ENCODE measurements at regions not wholly inside any gene's neighbourhood (a gene's known extent, or its start where the extent isn't known, plus 50 kb on each side); places are given as distances from the start of the nearest gene placed in this dataset.

DNA sequence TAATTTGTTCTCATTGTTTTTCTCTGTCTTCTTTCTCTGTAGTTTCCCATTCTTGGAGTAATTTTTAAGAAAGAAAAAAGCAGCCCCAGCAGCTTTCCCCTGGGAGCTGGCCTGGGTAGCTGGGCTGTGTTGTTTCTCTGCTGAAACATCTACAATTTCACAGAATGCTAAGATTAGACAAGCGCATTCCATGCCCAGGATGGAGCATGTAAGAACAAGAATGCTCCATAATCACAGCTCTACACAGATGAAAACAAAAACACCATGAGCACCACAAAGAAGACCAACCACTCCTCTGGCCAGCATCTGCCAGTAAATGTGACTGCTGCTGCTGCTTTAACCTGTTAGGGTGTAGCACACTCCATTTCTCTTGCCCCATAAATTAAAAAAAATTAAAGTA lies 239.2 kb upstream of the SLITRK1 start:
- Histone ChIP-seq H3K4me1 (replicated peaks; ENCODE audit: insufficient read depth) (no peaks in the 10 kb centered on the region), H3K36me3 (ENCODE audit: low read depth) (no peaks in the 10 kb centered on the region), H3K4me3 (no peak overlapping the region), H3K27me3 (ENCODE audit: insufficient read depth, low read depth) (no peaks in the 10 kb centered on the region), H3K27ac (no peak overlapping the region), H3K9me3 (ENCODE audit: insufficient read depth, low read depth) (no peaks in the 10 kb centered on the region), H3F3A (ENCODE audit: insufficient read depth, low read depth) (no peaks in the 10 kb centered on the region), H3K9me2 (ENCODE audit: insufficient read depth) (no peaks in the 10 kb centered on the region), H3K4me2 (no peak overlapping the region), H2AFZ (no peak overlapping the region), H3K79me2 (ENCODE audit: low read depth) (no peaks in the 10 kb centered on the region), H4K20me1 (ENCODE audit: insufficient read depth) (no peaks in the 10 kb centered on the region)
- TF ChIP-seq EZH2 (IDR thresholded peaks at IDR 0.05; ENCODE audit: low read depth), result no peak
- TF ChIP-seq CTCF (conservative IDR thresholded peaks at IDR 0.05), result no peak
- ChIA-PET POLR2A (ENCODE audit: unreplicated experiment) (no interaction called here), CTCF (no interaction called here)
- intact Hi-C loops (cut with micrococcal nuclease; ENCODE audit: unreplicated experiment), result no loop called here
- no TSS peak for BruUV-seq (replicated peaks)
- no peak for DNase-seq

DNA sequence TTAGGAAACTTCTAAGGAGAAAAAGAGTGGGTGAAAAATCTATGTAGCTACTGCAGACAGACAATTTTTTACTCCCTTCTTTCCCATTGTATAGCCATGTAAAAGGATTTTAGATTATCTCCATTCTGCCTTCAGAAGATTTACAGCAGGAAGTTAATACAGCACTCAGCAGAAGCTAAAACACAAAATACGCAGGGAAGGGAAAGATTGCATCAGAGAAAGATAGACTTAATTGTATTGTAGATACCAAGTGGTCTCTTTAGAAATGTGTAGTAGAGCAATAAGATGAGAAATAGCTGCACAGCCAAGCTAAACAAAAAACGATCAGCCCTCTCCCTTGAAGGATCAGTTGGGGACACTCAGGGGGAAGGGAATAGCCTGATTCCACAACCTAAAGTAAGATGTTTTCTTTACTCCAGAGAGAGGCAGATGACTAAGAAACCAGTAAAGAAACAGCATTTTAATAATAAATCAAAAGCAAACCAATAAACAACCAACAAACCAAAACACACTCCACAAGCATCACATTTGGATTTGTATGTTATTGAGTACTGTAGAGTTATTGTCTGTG lies 236.7 kb upstream of the SLITRK1 start:
- POLR2A ChIA-PET (ENCODE audit: unreplicated experiment), result no interaction called here
- DNase-seq, result no peak
- Histone ChIP-seq H3K27me3 (ENCODE audit: insufficient read depth, low read depth) (no peaks in the 10 kb centered on the region), H3F3A (ENCODE audit: insufficient read depth, low read depth) (no peaks in the 10 kb centered on the region), H2AFZ (no peak overlapping the region), H3K4me3 (no peak overlapping the region), H3K9me2 (ENCODE audit: insufficient read depth) (no peaks in the 10 kb centered on the region), H4K20me1 (ENCODE audit: insufficient read depth) (no peaks in the 10 kb centered on the region), H3K36me3 (ENCODE audit: low read depth) (no peaks in the 10 kb centered on the region), H3K79me2 (ENCODE audit: low read depth) (no peaks in the 10 kb centered on the region), H3K27ac (no peak overlapping the region), H3K9me3 (ENCODE audit: insufficient read depth, low read depth) (no peaks in the 10 kb centered on the region), H3K4me1 (replicated peaks; ENCODE audit: insufficient read depth) (no peaks in the 10 kb centered on the region), H3K4me2 (no peak overlapping the region)
- intact Hi-C loops (cut with micrococcal nuclease; ENCODE audit: unreplicated experiment), result no loop called here
- no peak for TF ChIP-seq CTCF (conservative IDR thresholded peaks at IDR 0.05)
- no peak for TF ChIP-seq EZH2 (IDR thresholded peaks at IDR 0.05; ENCODE audit: low read depth)
- CTCF ChIA-PET, result no interaction called here
- no TSS peak for BruUV-seq (replicated peaks)

GRCh38 chr13:84098273-84098672 lies 216.0 kb upstream of the SLITRK1 start:
- intact Hi-C loops (cut with micrococcal nuclease; ENCODE audit: unreplicated experiment), result no loop called here
- H3K4me2 ChIP-seq, result no peak overlapping the region
- no peak overlapping the region for H3K27ac ChIP-seq
- H2AFZ ChIP-seq, result no peak overlapping the region
- BruUV-seq (replicated peaks), result no TSS peak
- H3F3A ChIP-seq (ENCODE audit: insufficient read depth, low read depth), result no peaks in the 10 kb centered on the region
- TF ChIP-seq EZH2 (IDR thresholded peaks at IDR 0.05; ENCODE audit: low read depth) (no peak), CTCF (conservative IDR thresholded peaks at IDR 0.05) (no peak)
- no peak overlapping the region for H3K4me3 ChIP-seq
- H3K27me3 ChIP-seq (ENCODE audit: insufficient read depth, low read depth), result no peaks in the 10 kb centered on the region
- H3K36me3 ChIP-seq (ENCODE audit: low read depth), result no peaks in the 10 kb centered on the region
- no peak for DNase-seq
- H3K9me2 ChIP-seq (ENCODE audit: insufficient read depth), result no peaks in the 10 kb centered on the region
- no peaks in the 10 kb centered on the region for H3K79me2 ChIP-seq (ENCODE audit: low read depth)
- H3K4me1 ChIP-seq (replicated peaks; ENCODE audit: insufficient read depth), result no peaks in the 10 kb centered on the region
- POLR2A ChIA-PET (ENCODE audit: unreplicated experiment), result no interaction called here
- no peaks in the 10 kb centered on the region for H4K20me1 ChIP-seq (ENCODE audit: insufficient read depth)
- CTCF ChIA-PET, result no interaction called here
- H3K9me3 ChIP-seq (ENCODE audit: insufficient read depth, low read depth), result no peaks in the 10 kb centered on the region

Measured in PC-9 (cell line).